HEK293T (cell line): ENCODE measurements at regions not wholly inside any gene's neighbourhood (a gene's known extent, or its start where the extent isn't known, plus 50 kb on each side); places are given as distances from the start of the nearest gene placed in this dataset.

Experiments used
- ARNT ChIP-seq: fragments of 450-650 bp; IDR thresholded peaks from 2 replicates; pipeline ENCODE4 v1.6.1; 2017; ENCODE audit warnings: mild to moderate bottlenecking
- BHLHE40 ChIP-seq: fragments of 450-650 bp; IDR thresholded peaks from 2 replicates; pipeline ENCODE4 v1.6.1; 2016; ENCODE audit warnings: mild to moderate bottlenecking, moderate library complexity, borderline replicate concordance
- ELF4 ChIP-seq: fragments of 450-650 bp; IDR thresholded peaks from 2 replicates; pipeline ENCODE4 v1.6.1; 2017; ENCODE audit warnings: antibody characterized with exemption
- FOXA1 ChIP-seq: fragments of 450-650 bp; IDR thresholded peaks from 2 replicates; pipeline ENCODE4 v1.6.1; 2016; ENCODE audit warnings: mild to moderate bottlenecking
- FOXK2 ChIP-seq: fragments of 450-650 bp; IDR thresholded peaks from 2 replicates; pipeline ENCODE4 v1.6.1; 2016; ENCODE audit warnings: mild to moderate bottlenecking
- HDGF ChIP-seq: fragments of 450-650 bp; IDR thresholded peaks from 2 replicates; pipeline ENCODE4 v1.6.1; 2017; ENCODE audit warnings: antibody characterized with exemption, borderline replicate concordance
- SP1 ChIP-seq: fragments of 450-650 bp; IDR thresholded peaks from 2 replicates; pipeline ENCODE4 v1.6.1; 2017
- SUZ12 ChIP-seq: fragments of 450-650 bp; IDR thresholded peaks from 2 replicates; pipeline ENCODE4 v1.6.1; 2016; ENCODE audit warnings: mild to moderate bottlenecking
- TARDBP ChIP-seq: fragments of 450-650 bp; IDR thresholded peaks from 2 replicates; pipeline ENCODE4 v1.6.1; 2016
- TF ChIP-seq, protein P1 (sequence below): fragments of 450-650 bp; IDR thresholded peaks from 2 replicates; pipeline ENCODE4 v1.6.1; 2016

DNA sequence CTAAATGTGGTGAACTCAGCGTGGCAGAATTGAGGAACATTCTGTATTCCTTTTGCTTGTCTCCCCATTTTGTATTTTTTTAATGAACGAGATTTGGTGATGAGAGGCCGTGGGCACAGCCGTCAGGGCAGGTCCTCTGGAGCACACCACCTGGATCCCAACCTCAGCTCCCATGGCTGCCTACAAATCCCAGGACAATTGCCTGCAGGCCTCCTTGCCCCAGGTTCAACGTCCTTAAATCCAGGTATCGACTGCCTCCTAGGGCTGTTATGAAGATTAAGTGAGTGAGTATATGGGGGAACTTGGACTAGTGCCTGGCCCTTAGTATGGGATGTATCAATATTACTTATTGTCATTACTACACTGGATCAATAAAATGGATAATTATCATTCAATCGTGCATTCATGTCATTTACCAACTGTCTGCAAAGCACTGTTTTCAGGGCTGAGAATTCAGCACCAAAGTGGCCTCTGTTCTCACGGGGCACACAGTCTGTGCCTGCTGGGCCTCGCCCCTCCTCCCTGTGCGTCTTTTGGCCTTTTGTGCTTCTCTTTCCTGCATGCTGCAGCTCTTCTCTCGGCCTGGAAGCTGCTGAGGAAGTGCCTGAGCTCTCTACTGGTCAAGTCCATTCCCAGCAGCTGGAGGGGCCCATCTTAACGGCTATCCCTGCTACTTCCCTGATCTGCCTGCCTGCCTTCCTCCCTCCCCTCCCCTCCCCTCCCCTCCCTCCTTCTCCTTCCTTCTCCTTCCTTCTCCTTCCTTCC is 1343.7 kb downstream of the BRD1 start:
- TF ChIP-seq TARDBP (no peak), ARNT (no peak), BHLHE40 (no peak), HDGF (no peak), SP1 (no peak), ELF4 (no peak), FOXK2 (no peak), FOXA1 (no peak), SUZ12 (no peak)
- TF ChIP-seq, protein P1, sequence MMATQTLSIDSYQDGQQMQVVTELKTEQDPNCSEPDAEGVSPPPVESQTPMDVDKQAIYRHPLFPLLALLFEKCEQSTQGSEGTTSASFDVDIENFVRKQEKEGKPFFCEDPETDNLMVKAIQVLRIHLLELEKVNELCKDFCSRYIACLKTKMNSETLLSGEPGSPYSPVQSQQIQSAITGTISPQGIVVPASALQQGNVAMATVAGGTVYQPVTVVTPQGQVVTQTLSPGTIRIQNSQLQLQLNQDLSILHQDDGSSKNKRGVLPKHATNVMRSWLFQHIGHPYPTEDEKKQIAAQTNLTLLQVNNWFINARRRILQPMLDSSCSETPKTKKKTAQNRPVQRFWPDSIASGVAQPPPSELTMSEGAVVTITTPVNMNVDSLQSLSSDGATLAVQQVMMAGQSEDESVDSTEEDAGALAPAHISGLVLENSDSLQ: no peak
